ENCODE measurements at regions not wholly inside any gene's neighbourhood (a gene's known extent, or its start where the extent isn't known, plus 50 kb on each side); places are given as distances from the start of the nearest gene placed in this dataset.

- no peak for DNase-seq (ENCODE audit: low spot score)
Observed at GRCh38 chr2:45301307-45302277, 292.3 kb upstream of the SIX2 start.

- no peak for DNase-seq (ENCODE audit: low spot score)
Observed at GRCh38 chr2:45300026-45300750, 290.9 kb upstream of the SIX2 start.

- DNase-seq (ENCODE audit: low spot score), result no peak
Observed at GRCh38 chr2:45299361-45299760, 290.1 kb upstream of the SIX2 start.

- no peak for DNase-seq (ENCODE audit: low spot score)
Observed at GRCh38 chr2:45293182-45293581, 283.9 kb upstream of the SIX2 start.

GRCh38 chr2:45291296-45291701, 282.0 kb upstream of the SIX2 start:
- no peak for DNase-seq (ENCODE audit: low spot score)

GRCh38 chr2:45289997-45290709, 280.9 kb upstream of the SIX2 start:
- peak; percentile 73 for DNase-seq (ENCODE audit: low spot score)

GRCh38 chr2:45288532-45289417, 279.5 kb upstream of the SIX2 start:
- DNase-seq (ENCODE audit: low spot score), result no peak

- DNase-seq (ENCODE audit: low spot score), result no peak
Observed at GRCh38 chr2:45287045-45287444, 277.8 kb upstream of the SIX2 start.

GRCh38 chr2:45285771-45286390, 276.6 kb upstream of the SIX2 start:
- DNase-seq (ENCODE audit: low spot score), result no peak

- DNase-seq (ENCODE audit: low spot score), result no peak
Observed at GRCh38 chr2:45285311-45285710, 276.1 kb upstream of the SIX2 start.

GRCh38 chr2:45284621-45284995, 275.4 kb upstream of the SIX2 start:
- no peak for DNase-seq (ENCODE audit: low spot score)

GRCh38 chr2:45283764-45284620, 274.7 kb upstream of the SIX2 start:
- no peak for DNase-seq (ENCODE audit: low spot score)

- DNase-seq (ENCODE audit: low spot score), result no peak
Observed at GRCh38 chr2:45282646-45283045, 273.4 kb upstream of the SIX2 start.

GRCh38 chr2:45281311-45281710, 272.1 kb upstream of the SIX2 start:
- DNase-seq (ENCODE audit: low spot score), result no peak

GRCh38 chr2:45280794-45281193, 271.5 kb upstream of the SIX2 start:
- DNase-seq (ENCODE audit: low spot score), result no peak

- no peak for DNase-seq (ENCODE audit: low spot score)
Observed at GRCh38 chr2:45279356-45279755, 270.1 kb upstream of the SIX2 start.

GRCh38 chr2:45278365-45279078, 269.3 kb upstream of the SIX2 start:
- no peak for DNase-seq (ENCODE audit: low spot score)

- DNase-seq (ENCODE audit: low spot score), result no peak
Observed at GRCh38 chr2:45276914-45277313, 267.7 kb upstream of the SIX2 start.

GRCh38 chr2:45275806-45276205, 266.6 kb upstream of the SIX2 start:
- no peak for DNase-seq (ENCODE audit: low spot score)

Data from activated CD4-positive, alpha-beta T cell treated with anti-CD3 and anti-CD28 coated beads, Interleukin-2, Interleukin-4, amounts not matched to agents 100 ng/mL and 50 ng/mL, durations not matched to agents 16 hours and 8 hours (primary cell).